NCI-H128 (cell line): ENCODE measurements at regions not wholly inside any gene's neighbourhood (a gene's known extent, or its start where the extent isn't known, plus 50 kb on each side); places are given as distances from the start of the nearest gene placed in this dataset.
"Not testable (repeated sequence)": the region's sequence is repeated elsewhere in the genome, so short reads cannot be mapped to it uniquely, and the experiment has no call there.

Experiments used
- DNase-seq: peaks from one replicate; lab custom pipeline; 2025; ENCODE audit not compliant: unreplicated experiment; lab: John Stamatoyannopoulos, UW

- DNase-seq = no peak
Measured at GRCh38 chr10:33009244-33010131, 51.5 kb upstream of the ITGB1 start.

- DNase-seq = peak; percentile 29
Measured at GRCh38 chr10:33008499-33009243, 50.6 kb upstream of the ITGB1 start.

- not testable (repeated sequence) for DNase-seq
Measured at GRCh38 chr10:33007731-33008381, 49.8 kb upstream of the ITGB1 start.
